SK-N-SH (cell line): ENCODE measurements at regions not wholly inside any gene's neighbourhood (a gene's known extent, or its start where the extent isn't known, plus 50 kb on each side); places are given as distances from the start of the nearest gene placed in this dataset.

ENCODE experiments used
- CTCF ChIA-PET: fragments of 300-600, 350-600 bp; formaldehyde crosslinking; extraction: SDS; loops from one replicate; lab custom pipeline; 2021; lab: Yijun Ruan, JAX
- POLR2A ChIA-PET: fragments of 350-600 bp; sonication (Branson Sonifier 250); formaldehyde crosslinking; extraction: SDS; loops from one replicate; lab custom pipeline; 2020; ENCODE audit warnings: antibody characterized with exemption, inconsistent platforms; lab: Yijun Ruan, JAX
- DNase-seq: peaks from one replicate; pipeline ENCODE4 v3.0.0; 2012
- H2AFZ ChIP-seq: fragments of 200-600 bp; sonication (generic); 2 replicates; pipeline ENCODE4 v1.8.1; 2016; ENCODE audit warnings: antibody characterized with exemption, mild to moderate bottlenecking, low read depth
- H3F3A ChIP-seq: fragments of 200-600 bp; sonication (generic); replicated peaks from 2 replicates; pipeline ENCODE3; 2016; ENCODE audit warnings: antibody characterized with exemption, mild to moderate bottlenecking; ENCODE audit not compliant: insufficient read depth
- H3K27ac ChIP-seq, 2 experiments: fragments of 200-500 bp in 1 of 2; fragments of 200-600 bp in 1 of 2; sonication (Bioruptor generic) in 1 of 2; sonication (generic), shearing (Covaris generic) in 1 of 2; 2 replicates each; pipeline versions ENCODE4 v1.5.1 to v1.6.1; 2014 to 2016; ENCODE audit warnings: low read depth in 2 of 2, inconsistent platforms in 1 of 2, low read length in 1 of 2, mild to moderate bottlenecking in 1 of 2, mixed read lengths in 1 of 2
- H3K27me3 ChIP-seq: fragments of 200-600 bp; sonication (generic), shearing (Covaris generic); 2 replicates; pipeline ENCODE4 v1.6.1; 2016; ENCODE audit warnings: mixed run types; ENCODE audit not compliant: insufficient read depth
- H3K36me3 ChIP-seq, 2 experiments: fragments of 200-500 bp in 1 of 2; fragments of 200-600 bp in 1 of 2; sonication (Bioruptor generic) in 1 of 2; sonication (generic) in 1 of 2; replicated peaks in 1 of 2; 2 replicates each; pipeline versions ENCODE3 to v1.5.1; 2014 to 2016; ENCODE audit warnings: low read length in 1 of 2, mild to moderate bottlenecking in 1 of 2; ENCODE audit not compliant: insufficient read depth in 2 of 2, control insufficient read depth in 1 of 2
- H3K4me1 ChIP-seq, 2 experiments: fragments of 200-500 bp in 1 of 2; fragments of 200-600 bp in 1 of 2; sonication (Bioruptor generic) in 1 of 2; sonication (generic), shearing (Covaris generic) in 1 of 2; 2 replicates each; pipeline versions ENCODE4 v1.5.1 to v1.6.1; 2014 to 2016; ENCODE audit warnings: low read depth in 1 of 2, low read length in 1 of 2, mixed run types in 1 of 2; ENCODE audit not compliant: insufficient read depth in 2 of 2, control insufficient read depth in 1 of 2
- H3K4me2 ChIP-seq: fragments of 200-600 bp; sonication (generic), shearing (Covaris generic); 2 replicates; pipeline ENCODE4 v1.6.1; 2017; ENCODE audit warnings: mixed run types
- H3K4me3 ChIP-seq, 2 experiments: fragments of 200-500 bp in 1 of 2; fragments of 200-600 bp in 1 of 2; sonication (Bioruptor generic) in 1 of 2; sonication (generic), shearing (Covaris generic) in 1 of 2; 2 replicates each; pipeline versions ENCODE4 v1.5.1 to v1.8.1; 2014 to 2016; ENCODE audit warnings: low read depth in 2 of 2, inconsistent platforms in 1 of 2, low read length in 1 of 2, mild to moderate bottlenecking in 1 of 2, mixed read lengths in 1 of 2, moderate library complexity in 1 of 2
- H3K79me2 ChIP-seq: fragments of 200-600 bp; sonication (generic); 2 replicates; pipeline ENCODE4 v1.8.1; 2017; ENCODE audit warnings: mild to moderate bottlenecking; ENCODE audit not compliant: insufficient read depth
- H3K9ac ChIP-seq: fragments of 200-600 bp; sonication (generic); 2 replicates; pipeline ENCODE4 v1.6.1; 2017; ENCODE audit warnings: mixed run types
- H3K9me2 ChIP-seq: fragments of 200-600 bp; sonication (generic); 2 replicates; pipeline ENCODE4 v1.6.1; 2017; ENCODE audit warnings: mixed run types
- H3K9me3 ChIP-seq: fragments of 200-600 bp; sonication (generic); 2 replicates; pipeline ENCODE4 v1.6.1; 2017; ENCODE audit warnings: mixed run types, mild to moderate bottlenecking, moderate library complexity
- H4K20me1 ChIP-seq: fragments of 200-600 bp; sonication (generic); 2 replicates; pipeline ENCODE4 v1.6.1; 2017; ENCODE audit warnings: mild to moderate bottlenecking, mixed run types; ENCODE audit not compliant: insufficient read depth
- GATA2 ChIP-seq: sonication (generic); formaldehyde crosslinking; IDR thresholded peaks from 2 replicates; pipeline ENCODE4 v1.5.0; 2020; ENCODE audit warnings: mild to moderate bottlenecking, missing genetic modification reagents
- MXI1 ChIP-seq: IDR thresholded peaks from 2 replicates; pipeline ENCODE4 v1.6.1; 2012; ENCODE audit warnings: mild to moderate bottlenecking, low read depth, low read length, improper control_type of control experiment
- NFIC ChIP-seq: IDR thresholded peaks from 2 replicates; pipeline ENCODE4 v1.4.0; 2012; ENCODE audit warnings: borderline replicate concordance
- NRF1 ChIP-seq: IDR thresholded peaks from 2 replicates; pipeline ENCODE4 v1.6.1; 2012; ENCODE audit warnings: low read depth, mild to moderate bottlenecking, low read length
- PBX3 ChIP-seq: IDR thresholded peaks from 2 replicates; pipeline ENCODE4; 2012
- POLR2AphosphoS5 ChIP-seq: IDR thresholded peaks from 2 replicates; pipeline ENCODE4 v1.6.1; 2012; ENCODE audit warnings: low read depth, low read length
- RAD21 ChIP-seq: IDR thresholded peaks from 2 replicates; pipeline ENCODE4 v1.6.1; 2012; ENCODE audit warnings: mild to moderate bottlenecking, low read length
- RCOR1 ChIP-seq: fragments of 150-350 bp; IDR thresholded peaks from 2 replicates; pipeline ENCODE4 v1.6.1; 2017; ENCODE audit warnings: antibody characterized with exemption, low read length
- SMC3 ChIP-seq: IDR thresholded peaks from 2 replicates; pipeline ENCODE4 v1.6.1; 2012; ENCODE audit warnings: low read depth, low read length, improper control_type of control experiment
- TAF1 ChIP-seq: IDR thresholded peaks from 2 replicates; pipeline ENCODE4 v1.6.1; 2012; ENCODE audit warnings: low read depth, mild to moderate bottlenecking, low read length, moderate library complexity, borderline replicate concordance
- TCF12 ChIP-seq: IDR thresholded peaks from 2 replicates; pipeline ENCODE4 v1.4.0; 2012
- TEAD4 ChIP-seq: IDR thresholded peaks from 2 replicates; pipeline ENCODE4 v1.4.0; 2012; ENCODE audit warnings: mild to moderate bottlenecking, borderline replicate concordance; ENCODE audit not compliant: insufficient read depth
- YY1 ChIP-seq: IDR thresholded peaks from 2 replicates; pipeline ENCODE4 v1.4.0; 2012; ENCODE audit warnings: low read depth, mild to moderate bottlenecking
- WGBS: methylation state at CpG from one replicate; pipeline ENCODE4 v1.1.6; 2017; ENCODE audit warnings: low lambda C conversion rate; 5-methylcytosine and 5-hydroxymethylcytosine counted together
- TF ChIP-seq, protein P1 (sequence below): fragments of 200-600 bp; sonication (generic); IDR thresholded peaks from 2 replicates; pipeline ENCODE4 v1.6.1; 2017; ENCODE audit warnings: antibody characterized with exemption, mild to moderate bottlenecking, moderate library complexity
- TF ChIP-seq, protein P2 (sequence below): IDR thresholded peaks from 2 replicates; pipeline ENCODE4 v1.4.0; 2012; ENCODE audit warnings: low read depth, borderline replicate concordance
- TF ChIP-seq, protein P3 (sequence below): IDR thresholded peaks from 2 replicates; pipeline ENCODE4 v1.4.0; 2012; ENCODE audit warnings: low read depth

DNA sequence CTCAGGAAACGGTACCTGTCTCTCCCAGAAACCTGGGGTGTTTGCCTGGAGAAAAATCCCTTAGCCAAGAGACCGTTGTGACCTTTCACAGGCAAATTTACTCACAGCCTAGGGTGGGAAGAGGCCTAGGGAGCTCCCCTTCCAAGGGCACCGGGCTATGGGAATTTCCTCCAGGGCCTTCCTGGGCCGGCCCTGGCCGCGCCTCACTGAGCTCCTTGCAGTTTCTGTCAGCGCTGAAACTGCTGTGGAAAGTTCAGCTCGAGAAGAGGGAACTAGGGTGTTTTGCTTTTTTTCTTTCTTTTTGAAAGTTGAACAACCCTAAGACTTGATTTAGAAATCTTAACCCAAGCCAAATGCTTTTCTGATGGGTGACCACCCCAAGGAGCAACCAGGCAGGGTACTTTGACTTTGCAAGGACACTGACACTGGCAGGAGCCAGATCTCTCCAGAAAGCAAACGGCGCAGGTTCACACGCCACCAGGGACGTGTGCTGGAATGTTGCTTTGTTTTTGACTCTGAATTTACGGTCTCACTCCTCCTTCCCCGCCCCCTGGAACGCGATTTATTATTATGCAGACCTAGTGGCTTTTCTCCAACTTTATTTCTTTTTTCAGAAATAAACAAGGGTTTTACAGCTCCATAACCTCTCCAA, 229.6 kb upstream of the JUN start:
- POLR2A ChIA-PET, result no interaction called here
- Histone ChIP-seq H3K4me2 (no peak overlapping the region), H3K9me2 (no peaks in the 10 kb centered on the region), H3K79me2 (no peaks in the 10 kb centered on the region), H2AFZ (peak overlapping the region; percentile 39; the same call in 1 of the 2 replicates), H3K4me1 (peaks cover 0 to 24% of the 10 kb centered on the region in 2 experiments; a peak in 2 of 4 replicates), H3F3A (no peaks in the 10 kb centered on the region), H3K27me3 (no peaks in the 10 kb centered on the region), H3K9ac (no peak overlapping the region), H3K9me3 (no peaks in the 10 kb centered on the region), H3K36me3 (no peaks in the 10 kb centered on the region), H3K4me3 (no peak overlapping the region), H4K20me1 (no peaks in the 10 kb centered on the region), H3K27ac (no peak overlapping the region)
- DNase-seq, result no peak
- CTCF ChIA-PET, result interaction anchor here (1.1 to 1.3 kb wide), 2 partner anchors 9 to 406 kb away, joined by 3 to 6 read pairs; no protein-coding TSS in a partner anchor
- TF ChIP-seq TEAD4, result no peak
- TF ChIP-seq NRF1, result no peak
- TF ChIP-seq, protein P1, sequence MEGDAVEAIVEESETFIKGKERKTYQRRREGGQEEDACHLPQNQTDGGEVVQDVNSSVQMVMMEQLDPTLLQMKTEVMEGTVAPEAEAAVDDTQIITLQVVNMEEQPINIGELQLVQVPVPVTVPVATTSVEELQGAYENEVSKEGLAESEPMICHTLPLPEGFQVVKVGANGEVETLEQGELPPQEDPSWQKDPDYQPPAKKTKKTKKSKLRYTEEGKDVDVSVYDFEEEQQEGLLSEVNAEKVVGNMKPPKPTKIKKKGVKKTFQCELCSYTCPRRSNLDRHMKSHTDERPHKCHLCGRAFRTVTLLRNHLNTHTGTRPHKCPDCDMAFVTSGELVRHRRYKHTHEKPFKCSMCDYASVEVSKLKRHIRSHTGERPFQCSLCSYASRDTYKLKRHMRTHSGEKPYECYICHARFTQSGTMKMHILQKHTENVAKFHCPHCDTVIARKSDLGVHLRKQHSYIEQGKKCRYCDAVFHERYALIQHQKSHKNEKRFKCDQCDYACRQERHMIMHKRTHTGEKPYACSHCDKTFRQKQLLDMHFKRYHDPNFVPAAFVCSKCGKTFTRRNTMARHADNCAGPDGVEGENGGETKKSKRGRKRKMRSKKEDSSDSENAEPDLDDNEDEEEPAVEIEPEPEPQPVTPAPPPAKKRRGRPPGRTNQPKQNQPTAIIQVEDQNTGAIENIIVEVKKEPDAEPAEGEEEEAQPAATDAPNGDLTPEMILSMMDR, result no peak
- no peak for TF ChIP-seq TCF12
- no peak for TF ChIP-seq SMC3
- no peak for TF ChIP-seq PBX3
- TF ChIP-seq, protein P2, sequence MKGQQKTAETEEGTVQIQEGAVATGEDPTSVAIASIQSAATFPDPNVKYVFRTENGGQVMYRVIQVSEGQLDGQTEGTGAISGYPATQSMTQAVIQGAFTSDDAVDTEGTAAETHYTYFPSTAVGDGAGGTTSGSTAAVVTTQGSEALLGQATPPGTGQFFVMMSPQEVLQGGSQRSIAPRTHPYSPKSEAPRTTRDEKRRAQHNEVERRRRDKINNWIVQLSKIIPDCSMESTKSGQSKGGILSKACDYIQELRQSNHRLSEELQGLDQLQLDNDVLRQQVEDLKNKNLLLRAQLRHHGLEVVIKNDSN, result no peak
- no peak for TF ChIP-seq TAF1
- TF ChIP-seq MXI1, result no peak
- no peak for TF ChIP-seq POLR2AphosphoS5
- no peak for TF ChIP-seq GATA2
- TF ChIP-seq RCOR1, result no peak
- TF ChIP-seq RAD21, result no peak
- no peak for TF ChIP-seq YY1
- TF ChIP-seq, protein P3, sequence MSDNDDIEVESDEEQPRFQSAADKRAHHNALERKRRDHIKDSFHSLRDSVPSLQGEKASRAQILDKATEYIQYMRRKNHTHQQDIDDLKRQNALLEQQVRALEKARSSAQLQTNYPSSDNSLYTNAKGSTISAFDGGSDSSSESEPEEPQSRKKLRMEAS, result no peak
- TF ChIP-seq NFIC, result no peak
- WGBS, result 94% methylated on average over 16 of the region's 16 CpGs
